ENCODE measurements at regions not wholly inside any gene's neighbourhood (a gene's known extent, or its start where the extent isn't known, plus 50 kb on each side); places are given as distances from the start of the nearest gene placed in this dataset.
A peak's percentile ranks its signal among the peaks of the same experiment; 100 is the strongest.

DNA sequence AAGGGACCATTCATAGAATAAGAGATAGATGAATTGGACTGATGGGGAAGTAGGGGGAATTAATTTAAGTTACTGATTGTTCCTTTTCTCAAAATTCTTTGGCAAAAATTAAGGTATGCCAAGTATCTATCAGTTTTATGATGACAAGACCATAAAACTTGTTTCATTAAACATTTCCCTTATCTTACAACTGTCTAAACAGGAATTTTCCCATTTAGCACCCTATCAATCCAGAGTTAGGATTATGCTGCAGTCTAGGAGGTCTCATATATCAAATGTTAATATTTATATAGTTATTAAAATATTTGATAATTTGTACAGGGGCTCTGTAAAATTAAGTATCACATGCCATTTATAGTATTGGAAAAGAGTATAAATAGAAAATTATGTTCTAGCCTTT, 51.5 kb upstream of the ARID1B start:
- DNase-seq: no peak

DNA sequence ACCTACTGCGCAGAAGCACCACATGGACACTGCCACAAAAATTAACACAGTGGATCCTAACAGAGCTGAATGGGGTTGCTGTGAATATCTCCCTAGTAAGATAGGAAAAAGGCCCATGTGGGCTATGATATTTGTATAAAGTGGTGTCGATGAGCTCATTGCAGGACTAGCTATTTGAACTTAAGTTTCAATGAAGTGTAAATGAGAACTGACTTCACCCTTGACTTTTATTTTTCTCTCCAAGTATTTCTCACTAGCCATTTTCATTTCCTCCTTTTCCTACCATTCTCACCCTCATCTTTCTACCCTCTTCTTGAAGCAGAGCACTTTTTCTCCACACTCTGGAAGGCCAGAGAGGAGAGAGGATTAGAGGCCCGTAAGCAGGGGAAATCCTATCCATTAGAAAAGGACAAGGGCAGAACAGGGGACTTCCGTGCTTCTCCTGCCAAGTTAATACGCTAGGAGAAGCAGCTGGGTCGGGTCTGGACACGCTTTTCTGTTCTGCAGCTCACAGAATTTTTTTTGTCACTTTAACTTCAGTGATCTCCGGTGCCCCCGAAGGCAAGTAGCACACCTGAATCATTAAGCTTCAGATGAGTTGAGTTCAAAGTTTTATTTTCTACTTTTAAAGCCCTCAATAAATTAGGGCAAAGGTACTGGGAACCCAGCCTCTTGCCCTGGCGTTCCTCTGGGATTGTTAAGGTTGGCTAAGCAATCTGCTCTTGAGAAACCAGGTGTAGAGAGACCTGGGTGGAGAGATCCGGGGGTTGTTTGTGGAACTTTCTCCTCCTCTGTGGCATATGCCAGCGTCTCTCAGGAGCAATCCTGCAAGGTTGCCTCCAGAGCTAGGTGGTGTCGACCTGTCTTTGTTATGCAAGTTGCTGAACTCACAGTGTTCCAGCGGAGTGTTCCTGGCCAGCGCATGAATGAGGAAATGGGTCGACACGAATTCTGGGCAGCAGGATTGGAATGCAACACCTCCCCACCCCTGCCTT, 56.2 kb upstream of the ARID1B start:
- DNase-seq: no peak

- DNase-seq: peak; percentile 80
Measured at GRCh38 chr6:156719720-156720563, 57.2 kb upstream of the ARID1B start.

GRCh38 chr6:156719395-156719719, 57.8 kb upstream of the ARID1B start:
- no peak for DNase-seq

GRCh38 chr6:156718647-156719394, 58.4 kb upstream of the ARID1B start:
- no peak for DNase-seq

GRCh38 chr6:156717542-156717941, 59.6 kb upstream of the ARID1B start:
- DNase-seq: no peak

- DNase-seq: no peak
Measured at GRCh38 chr6:156715839-156716238, 61.3 kb upstream of the ARID1B start.

GRCh38 chr6:156713548-156713947, 63.6 kb upstream of the ARID1B start:
- DNase-seq: no peak

- DNase-seq: no peak
Measured at GRCh38 chr6:156710479-156710878, 66.7 kb upstream of the ARID1B start.

DNA sequence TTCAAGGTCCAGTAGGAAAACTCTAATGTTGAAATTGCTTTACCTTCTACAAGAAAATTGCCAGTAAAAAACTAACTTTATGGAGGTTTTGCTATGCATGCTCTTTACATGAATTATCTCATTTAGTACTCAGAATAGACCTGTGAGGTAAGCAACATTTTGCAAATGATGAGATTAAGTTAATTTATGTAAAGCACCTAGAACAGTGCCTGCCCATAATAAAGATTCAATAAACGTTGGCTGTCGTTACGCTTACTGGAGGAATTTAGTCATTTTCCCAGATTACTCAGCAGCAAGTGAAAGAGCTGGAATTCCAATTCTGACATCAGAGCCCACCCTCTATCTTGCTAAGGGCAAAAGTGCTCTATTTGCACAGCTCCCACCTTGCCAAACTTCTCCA, 69.4 kb upstream of the ARID1B start:
- DNase-seq: no peak

DNA sequence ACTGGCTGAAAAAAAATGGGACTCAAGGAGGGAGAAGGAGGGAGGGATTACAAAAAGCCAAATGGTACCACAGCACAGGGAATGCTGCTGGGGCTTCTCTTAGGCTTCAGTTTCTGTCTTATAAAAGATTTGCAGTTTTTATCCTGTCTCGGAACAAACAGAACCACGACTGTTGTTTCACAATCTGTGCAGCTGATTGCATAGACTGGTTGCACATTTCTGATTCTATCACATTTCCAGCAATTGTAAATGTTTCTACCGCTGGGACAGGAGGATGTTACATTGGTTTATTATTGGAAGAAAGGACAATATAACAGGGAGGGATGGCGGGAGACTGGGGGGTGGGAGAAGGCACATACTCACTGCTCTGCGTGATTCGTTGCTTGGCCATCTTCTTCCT, 73.5 kb upstream of the ARID1B start:
- no peak for DNase-seq

DNA sequence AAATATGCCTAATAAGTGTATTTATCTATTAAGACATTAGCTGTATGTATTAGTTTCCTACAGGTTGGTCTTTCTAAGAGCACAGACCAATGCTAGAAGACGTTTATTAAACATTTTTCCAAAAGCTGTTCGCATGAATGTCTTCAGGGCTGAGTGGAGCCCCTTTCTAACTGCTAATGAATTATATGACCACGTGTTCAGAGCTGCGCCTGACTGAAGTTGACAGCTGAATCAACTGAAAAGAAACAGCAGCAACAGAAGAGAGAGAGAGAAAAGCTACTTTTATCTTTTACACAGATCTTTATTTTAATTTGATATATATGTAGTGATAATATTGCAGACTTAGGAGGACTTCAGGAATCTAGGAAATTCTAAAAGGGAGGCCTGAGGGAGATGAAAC, 75.2 kb upstream of the ARID1B start:
- DNase-seq: no peak

DNA sequence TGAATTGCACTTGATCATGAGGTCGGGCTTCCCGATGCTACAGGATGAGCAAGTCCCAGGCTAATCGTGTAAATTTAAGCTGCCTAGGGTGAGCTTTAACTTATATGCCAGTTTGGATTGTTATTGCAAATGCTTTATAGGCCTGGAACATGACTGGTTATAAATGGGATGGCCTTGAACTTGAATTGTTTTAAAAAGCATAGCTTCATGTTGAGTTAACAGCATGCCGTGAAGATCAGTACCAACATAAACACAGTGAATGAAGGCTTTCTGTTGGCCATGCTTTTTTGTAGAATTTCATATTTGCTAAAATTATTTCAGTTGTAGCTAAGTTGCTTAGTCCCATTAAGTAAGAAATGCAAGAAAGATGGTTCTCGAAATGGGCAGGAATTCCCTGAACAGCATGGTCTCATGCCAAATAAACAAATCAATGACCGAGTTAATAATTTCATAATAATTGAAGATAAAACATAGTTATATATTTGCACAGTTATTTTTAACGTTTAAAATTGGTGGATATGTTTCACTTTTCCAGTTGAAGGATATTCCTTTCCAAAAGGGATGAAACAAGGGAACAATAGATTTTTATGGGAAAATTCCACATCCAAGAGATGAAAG, 76.6 kb upstream of the ARID1B start:
- DNase-seq: no peak

GRCh38 chr6:156699935-156700334, 77.2 kb upstream of the ARID1B start:
- no peak for DNase-seq

- no peak for DNase-seq
Measured at GRCh38 chr6:156699017-156699421, 78.2 kb upstream of the ARID1B start.

DNA sequence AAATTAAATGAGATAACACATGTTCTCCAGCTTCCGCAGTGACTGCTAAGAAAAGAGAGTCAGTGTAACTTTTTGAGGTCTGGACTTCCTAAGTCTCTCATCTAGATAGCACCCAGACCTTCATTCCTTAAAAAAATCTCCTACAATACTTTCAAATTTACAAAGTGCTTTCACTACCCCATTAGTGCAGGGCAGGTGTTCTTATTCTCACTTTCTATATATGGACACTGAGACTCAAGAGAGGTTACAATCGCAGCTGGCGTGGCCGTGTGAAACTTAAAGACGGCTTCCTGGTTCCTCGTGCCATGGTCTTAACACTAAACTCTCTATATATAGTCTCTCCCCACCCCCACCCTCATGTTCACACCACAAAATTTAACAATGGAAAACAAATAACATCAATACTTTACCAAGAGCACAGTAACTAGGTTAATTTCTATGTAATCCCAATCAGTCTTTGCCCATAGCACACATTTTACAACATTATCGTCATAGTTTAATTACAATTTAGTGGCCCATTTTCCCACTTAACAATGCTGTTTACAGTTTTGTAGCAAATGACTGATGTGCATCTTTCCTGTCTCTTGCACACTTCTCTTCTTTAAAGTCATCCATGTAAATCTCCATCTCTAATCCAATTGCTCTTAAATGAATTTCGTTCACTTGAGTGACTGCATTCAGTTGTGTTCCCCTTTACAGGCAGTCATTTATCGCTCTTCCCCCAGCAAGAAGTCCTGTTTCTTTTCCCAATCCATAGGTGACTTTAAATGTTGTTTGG, 78.8 kb upstream of the ARID1B start:
- DNase-seq: no peak

DNA sequence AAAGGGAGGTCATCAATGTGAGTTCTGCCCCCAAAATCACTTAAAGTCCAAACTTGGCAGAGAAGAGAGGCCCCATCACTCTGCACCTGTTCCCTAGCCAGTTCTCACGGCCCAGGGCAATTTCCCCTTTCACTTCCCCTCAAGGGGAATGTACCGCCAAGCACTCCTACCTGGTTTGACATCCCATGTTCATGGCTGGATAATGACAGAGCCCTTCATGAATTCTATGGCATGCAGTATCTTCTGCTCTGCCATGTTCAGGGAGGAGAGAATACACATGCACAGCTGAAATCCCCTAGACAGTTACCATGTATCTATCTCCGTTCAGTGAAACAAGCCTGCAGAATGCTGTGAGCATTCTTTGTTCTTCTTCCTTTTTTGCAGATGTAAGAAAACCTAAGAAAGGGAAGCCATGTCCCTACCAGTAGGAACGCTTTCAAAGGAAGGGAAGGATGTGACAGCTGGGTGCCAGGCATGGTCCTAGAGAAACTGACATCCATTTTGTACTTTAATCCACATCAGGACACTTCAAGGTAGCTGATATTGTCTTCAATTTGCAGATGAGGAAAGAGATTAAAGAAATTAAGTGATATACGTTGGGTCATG, 79.8 kb upstream of the ARID1B start:
- DNase-seq: no peak

DNA sequence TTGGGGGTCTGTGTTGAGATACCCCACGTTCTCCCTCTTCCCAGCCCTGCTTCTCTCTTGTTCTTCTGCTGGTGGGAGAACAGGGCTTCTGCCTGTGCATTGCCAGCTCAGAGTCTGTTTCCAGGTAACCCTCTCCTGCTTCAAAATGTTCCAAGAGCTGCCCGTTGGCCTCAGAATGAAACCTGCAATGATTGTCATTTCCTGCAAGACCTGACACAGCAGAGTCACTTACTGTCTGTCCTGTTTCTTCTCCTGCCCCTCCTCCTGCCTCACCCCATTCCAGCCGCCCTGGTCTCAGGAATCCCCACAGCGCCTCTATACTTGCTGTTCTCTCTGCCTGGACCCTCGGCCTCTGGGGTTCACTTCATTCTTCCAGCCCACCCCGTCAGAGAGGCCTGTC, 81.4 kb upstream of the ARID1B start:
- DNase-seq: no peak

GRCh38 chr6:156694679-156695078, 82.5 kb upstream of the ARID1B start:
- no peak for DNase-seq

- no peak for DNase-seq
Measured at GRCh38 chr6:156691018-156691417, 86.2 kb upstream of the ARID1B start.

GRCh38 chr6:156689656-156690055, 87.5 kb upstream of the ARID1B start:
- no peak for DNase-seq

- no peak for DNase-seq
Measured at GRCh38 chr6:156688620-156688971, 88.6 kb upstream of the ARID1B start.

All from activated CD8-positive, alpha-beta memory T cell treated with anti-CD3 and anti-CD28 coated beads, Interleukin-2, amount 50 U/mL, for 48 hours (primary cell).